Activated naive CD4-positive, alpha-beta T cell treated with Interleukin-2 at 50 U/mL for 16 hours (primary cell): ENCODE measurements at regions not wholly inside any gene's neighbourhood (a gene's known extent, or its start where the extent isn't known, plus 50 kb on each side); places are given as distances from the start of the nearest gene placed in this dataset.
"Not testable (repeated sequence)": the region's sequence is repeated elsewhere in the genome, so short reads cannot be mapped to it uniquely, and the experiment has no call there.

Source experiments
- DNase-seq: peaks from one replicate; pipeline ENCODE4 v3.0.0-alpha.2; 2020

GRCh38 chr17:36823850-36824677, 113.2 kb upstream of the LHX1 start:
- DNase-seq: no peak

- no peak for DNase-seq
Measured at GRCh38 chr17:36824678-36825101, 112.6 kb upstream of the LHX1 start.

- no peak for DNase-seq
Measured at GRCh38 chr17:36825113-36825512, 112.2 kb upstream of the LHX1 start.

GRCh38 chr17:36825521-36825920, 111.8 kb upstream of the LHX1 start:
- DNase-seq: no peak

GRCh38 chr17:36825951-36826350, 111.3 kb upstream of the LHX1 start:
- DNase-seq: no peak

GRCh38 chr17:36827081-36827480, 110.2 kb upstream of the LHX1 start:
- DNase-seq: no peak

- no peak for DNase-seq
Measured at GRCh38 chr17:36829676-36830075, 107.6 kb upstream of the LHX1 start.

- no peak for DNase-seq
Measured at GRCh38 chr17:36833279-36833678, 104.0 kb upstream of the LHX1 start.

- DNase-seq: no peak
Measured at GRCh38 chr17:36835036-36835435, 102.2 kb upstream of the LHX1 start.

GRCh38 chr17:36837195-36837938, 99.9 kb upstream of the LHX1 start:
- DNase-seq: no peak

- no peak for DNase-seq
Measured at GRCh38 chr17:36837939-36838272, 99.4 kb upstream of the LHX1 start.

GRCh38 chr17:36839256-36839655, 98.0 kb upstream of the LHX1 start:
- DNase-seq: no peak

- no peak for DNase-seq
Measured at GRCh38 chr17:36840796-36841195, 96.5 kb upstream of the LHX1 start.

- DNase-seq: no peak
Measured at GRCh38 chr17:36842231-36842819, 95.0 kb upstream of the LHX1 start.

- no peak for DNase-seq
Measured at GRCh38 chr17:36842963-36843558, 94.2 kb upstream of the LHX1 start.

GRCh38 chr17:36844013-36844412, 93.3 kb upstream of the LHX1 start:
- DNase-seq: no peak

- DNase-seq: no peak
Measured at GRCh38 chr17:36844601-36845000, 92.7 kb upstream of the LHX1 start.

GRCh38 chr17:36845916-36846315, 91.4 kb upstream of the LHX1 start:
- no peak for DNase-seq

- DNase-seq: no peak
Measured at GRCh38 chr17:36846410-36847292, 90.6 kb upstream of the LHX1 start.

- DNase-seq: no peak
Measured at GRCh38 chr17:36848008-36848902, 89.0 kb upstream of the LHX1 start.

- DNase-seq: not testable (repeated sequence)
Measured at GRCh38 chr17:36849020-36849419, 88.3 kb upstream of the LHX1 start.
